Neural progenitor cell (in vitro differentiated cells): ENCODE measurements at regions not wholly inside any gene's neighbourhood (a gene's known extent, or its start where the extent isn't known, plus 50 kb on each side); places are given as distances from the start of the nearest gene placed in this dataset.

ENCODE experiments used
- CTCF ChIP-seq: fragments of 200-600 bp; sonication (generic); IDR thresholded peaks from 2 replicates; pipeline ENCODE4 v1.5.1; 2017; ENCODE audit warnings: antibody characterized with exemption, mild to moderate bottlenecking
- EZH2 ChIP-seq: fragments of 200-600 bp; sonication (generic); IDR thresholded peaks from 2 replicates; pipeline ENCODE4 v1.6.1; 2017; ENCODE audit warnings: antibody characterized with exemption, mild to moderate bottlenecking, moderate library complexity
- EZH2phosphoT487 ChIP-seq: fragments of 200-600 bp; sonication (generic); IDR thresholded peaks from 2 replicates; pipeline ENCODE4 v1.6.1; 2017; ENCODE audit warnings: antibody characterized with exemption

GRCh38 chr4:86531440-86531839 is 62.7 kb upstream of the PTPN13 start:
- TF ChIP-seq EZH2 (no peak), CTCF (no peak), EZH2phosphoT487 (no peak)
